ENCODE measurements at regions not wholly inside any gene's neighbourhood (a gene's known extent, or its start where the extent isn't known, plus 50 kb on each side); places are given as distances from the start of the nearest gene placed in this dataset.
"Not testable (repeated sequence)": the region's sequence is repeated elsewhere in the genome, so short reads cannot be mapped to it uniquely, and the experiment has no call there.

DNA sequence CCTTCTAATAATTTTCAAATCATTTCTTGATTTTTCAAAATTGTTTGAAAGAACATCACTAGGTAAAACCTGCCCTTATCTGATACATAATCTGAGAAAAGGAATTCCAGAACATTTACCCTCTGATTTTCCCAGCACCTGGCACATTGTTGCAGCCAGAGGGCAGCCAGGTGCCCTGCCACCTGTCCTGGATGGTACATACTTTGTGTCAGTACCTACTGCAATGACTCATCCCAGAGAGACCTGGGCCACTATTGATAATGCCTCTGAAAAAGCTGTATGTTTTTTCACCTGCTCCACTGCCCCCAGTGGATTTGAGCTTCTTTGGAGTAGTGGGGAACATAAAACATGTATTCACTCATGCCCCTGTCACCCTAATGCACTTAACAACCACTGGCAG lies 648.9 kb upstream of the GBE1 start:
- DNase-seq (ENCODE audit: low spot score): no peak

DNA sequence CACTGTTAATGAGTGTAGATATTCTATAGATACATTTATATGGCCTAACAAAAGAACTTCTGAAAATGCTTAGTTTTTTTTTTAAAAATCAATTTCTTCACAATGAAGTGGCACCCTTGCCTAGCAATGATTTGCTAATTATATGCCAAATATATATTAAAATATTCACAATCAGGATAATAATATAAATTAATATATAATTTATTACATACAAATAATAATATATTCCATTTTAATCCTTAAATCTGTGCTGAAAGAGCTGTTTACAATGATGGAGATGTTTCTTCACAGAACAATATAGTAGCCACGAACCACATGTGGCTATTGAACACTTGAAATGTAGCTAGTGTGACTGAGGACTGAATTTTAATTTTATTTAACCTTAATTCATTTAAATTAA lies 648.4 kb upstream of the GBE1 start:
- no peak for DNase-seq (ENCODE audit: low spot score)

DNA sequence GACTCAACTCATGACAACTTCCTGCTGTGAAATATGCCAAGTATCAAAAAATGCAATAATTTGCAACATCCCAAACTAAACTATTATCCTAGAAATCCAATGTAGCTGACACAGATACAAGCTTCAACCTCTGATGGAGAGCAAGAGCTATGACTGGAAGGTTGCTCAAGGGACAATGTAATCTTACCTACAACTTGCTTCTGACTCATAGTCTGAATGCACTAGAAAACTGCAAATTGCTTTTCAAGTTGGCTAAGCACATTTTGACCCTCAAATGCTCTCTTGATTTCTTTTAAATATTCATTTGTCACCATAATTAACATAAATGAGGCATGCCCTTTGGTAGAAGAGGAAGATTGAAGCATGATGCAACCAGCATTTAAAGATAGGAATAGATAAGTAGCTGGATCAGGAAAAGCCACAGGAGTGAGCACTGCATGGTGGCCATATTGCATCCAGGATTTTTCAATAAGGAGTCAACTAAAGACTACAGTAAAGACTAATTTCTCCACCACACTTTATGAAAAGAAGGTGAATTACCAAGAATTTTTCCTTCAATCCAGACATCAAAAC lies 630.8 kb upstream of the GBE1 start:
- DNase-seq (ENCODE audit: low spot score): no peak

DNA sequence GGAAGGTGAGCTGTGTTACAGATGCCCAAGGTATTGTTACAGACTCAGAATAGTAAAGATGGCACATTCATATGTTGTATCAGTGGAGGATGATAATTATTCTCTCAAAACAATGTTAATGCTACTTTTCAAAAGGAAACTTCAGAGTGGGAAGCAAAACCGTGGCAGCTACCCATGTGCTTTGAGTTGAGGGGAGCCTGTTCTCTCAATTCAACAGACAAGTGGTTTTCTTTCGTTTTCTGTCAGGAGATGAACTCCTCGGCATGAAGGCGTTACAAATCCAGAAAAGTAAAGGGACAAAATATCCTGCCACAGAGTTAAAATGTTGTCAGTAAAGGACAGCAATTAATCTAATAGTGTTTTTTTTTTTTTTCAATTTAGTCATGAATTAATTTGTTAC lies 629.4 kb upstream of the GBE1 start:
- DNase-seq (ENCODE audit: low spot score): no peak

DNA sequence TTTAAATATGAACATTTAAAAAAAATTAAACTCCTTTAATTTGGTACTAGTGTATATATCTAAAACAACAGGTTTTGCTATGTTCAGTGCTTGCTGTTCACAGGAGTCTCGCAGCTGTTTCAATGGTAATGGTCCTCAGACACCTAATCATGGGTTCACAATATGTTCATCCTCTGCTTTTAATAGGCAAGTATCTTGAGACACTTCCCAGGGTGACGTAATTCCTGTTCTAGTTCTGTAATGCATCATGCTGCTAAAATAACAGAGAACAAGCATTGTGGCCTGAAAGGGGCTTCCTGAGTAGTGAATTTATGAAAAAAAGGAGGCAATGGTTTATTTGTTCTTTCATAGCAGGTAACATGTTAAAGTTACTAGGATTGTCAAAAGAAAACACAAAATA lies 625.2 kb upstream of the GBE1 start:
- no peak for DNase-seq (ENCODE audit: low spot score)

DNA sequence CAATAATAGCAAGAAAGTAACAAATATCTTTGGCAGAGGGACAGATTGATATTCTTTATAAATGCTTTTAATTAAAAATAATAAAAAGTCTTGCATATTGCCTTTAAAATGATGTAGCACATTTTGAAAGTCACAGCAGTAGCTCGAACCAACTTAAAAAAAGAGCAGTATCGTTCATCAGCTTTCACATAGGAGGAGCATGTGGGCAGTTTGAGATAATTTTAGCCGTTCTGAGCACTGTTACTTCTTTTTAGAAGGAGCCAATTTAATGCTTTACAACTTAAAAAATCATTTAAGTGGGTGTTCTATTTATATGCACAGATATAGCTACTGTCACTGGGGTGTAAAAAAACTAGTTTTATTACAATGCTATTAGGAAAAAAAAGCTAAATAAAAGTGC lies 622.7 kb upstream of the GBE1 start:
- no peak for DNase-seq (ENCODE audit: low spot score)

DNA sequence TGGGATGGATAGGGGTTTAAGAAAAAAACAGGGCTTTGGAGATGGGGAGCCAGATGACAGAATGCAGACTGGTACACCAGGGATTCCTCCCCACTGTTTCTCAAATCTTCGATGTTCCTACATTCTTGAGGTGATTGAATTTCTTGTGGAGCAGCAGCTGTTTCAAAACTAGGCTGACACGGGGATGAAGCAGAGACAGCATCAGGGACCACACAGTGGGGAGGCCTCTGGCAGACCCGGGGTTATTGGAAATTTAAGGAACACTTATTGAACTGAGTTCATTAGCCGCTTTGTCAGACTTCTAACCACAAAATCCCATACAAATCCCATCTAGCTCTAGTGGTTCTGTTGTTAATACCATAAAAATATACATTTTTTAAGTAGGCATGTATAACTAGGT lies 621.4 kb upstream of the GBE1 start:
- DNase-seq (ENCODE audit: low spot score): no peak

DNA sequence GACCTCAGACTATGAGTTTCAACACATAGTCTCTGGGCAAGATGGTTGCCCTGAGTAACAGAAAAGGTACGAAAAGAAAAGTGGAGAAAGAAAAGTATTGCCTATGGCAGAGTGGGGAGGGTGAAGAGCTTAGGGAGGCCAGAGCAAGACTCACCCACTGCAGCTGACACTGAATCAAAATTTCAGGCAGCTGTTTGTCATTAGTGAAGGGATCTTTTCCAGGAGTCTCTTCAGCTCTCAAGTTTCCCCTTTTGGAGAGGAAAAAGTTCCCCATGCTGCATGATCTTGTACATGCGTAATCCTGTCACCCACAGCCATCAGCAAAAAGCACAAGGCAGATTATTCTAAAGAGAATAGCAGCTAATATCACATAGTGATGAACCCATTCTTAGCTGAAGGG lies 616.9 kb upstream of the GBE1 start:
- DNase-seq (ENCODE audit: low spot score): no peak

DNA sequence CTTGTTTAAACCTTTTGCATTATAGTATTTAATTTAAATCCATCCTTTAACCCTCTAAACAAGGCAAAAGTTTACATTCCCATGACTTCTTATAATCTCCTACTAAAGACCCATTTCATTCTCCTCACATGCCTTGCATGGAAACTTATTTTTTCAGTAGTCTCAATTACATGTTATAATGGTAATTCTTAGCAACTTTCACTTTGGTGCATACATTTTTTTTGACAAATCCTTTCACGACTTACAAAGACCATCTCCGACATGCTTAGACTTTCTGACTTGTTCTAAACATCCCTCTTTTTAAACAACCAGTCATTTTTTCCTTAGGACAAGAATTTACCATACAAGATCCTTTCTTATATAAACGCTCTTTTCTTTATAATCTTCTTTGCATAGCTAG lies 615.4 kb upstream of the GBE1 start:
- no peak for DNase-seq (ENCODE audit: low spot score)

DNA sequence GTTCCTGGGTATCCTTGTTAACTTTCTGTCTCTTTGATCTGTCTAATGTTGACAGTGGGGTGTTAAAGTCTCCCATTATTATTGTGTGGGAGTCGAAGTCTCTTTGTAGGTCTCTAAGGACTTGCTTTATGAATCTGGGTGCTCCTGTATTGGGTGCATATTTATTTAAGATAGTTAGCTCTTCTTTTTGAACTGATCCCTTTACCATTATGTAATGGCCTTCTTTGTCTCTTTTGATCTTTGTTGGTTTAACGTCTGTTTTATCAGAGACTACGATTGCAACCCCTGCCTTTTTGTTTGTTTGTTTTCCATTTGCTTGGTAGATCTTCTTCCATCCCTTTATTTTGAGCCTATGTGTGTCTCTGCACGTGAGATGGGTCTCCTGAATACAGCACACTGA lies 612.4 kb upstream of the GBE1 start:
- not testable (repeated sequence) for DNase-seq (ENCODE audit: low spot score)

DNA sequence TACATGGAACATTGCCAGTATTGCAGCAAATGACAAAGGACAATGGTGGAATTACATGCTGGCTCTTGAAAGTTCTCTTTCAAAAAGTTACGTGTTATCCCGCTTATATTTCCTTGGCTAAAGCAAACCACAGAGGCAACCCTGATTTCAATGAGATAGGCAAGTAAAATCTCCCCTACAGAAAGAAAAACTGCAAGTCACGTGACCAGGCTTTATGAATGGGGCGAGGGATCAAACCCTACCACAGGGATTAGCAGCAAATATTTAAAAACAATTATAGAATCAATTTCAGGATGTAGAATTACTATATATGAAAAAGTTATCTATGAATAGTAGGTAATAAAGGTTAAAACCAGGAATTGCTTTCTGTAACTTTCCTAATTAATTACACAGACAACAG lies 603.4 kb upstream of the GBE1 start:
- DNase-seq (ENCODE audit: low spot score): no peak

DNA sequence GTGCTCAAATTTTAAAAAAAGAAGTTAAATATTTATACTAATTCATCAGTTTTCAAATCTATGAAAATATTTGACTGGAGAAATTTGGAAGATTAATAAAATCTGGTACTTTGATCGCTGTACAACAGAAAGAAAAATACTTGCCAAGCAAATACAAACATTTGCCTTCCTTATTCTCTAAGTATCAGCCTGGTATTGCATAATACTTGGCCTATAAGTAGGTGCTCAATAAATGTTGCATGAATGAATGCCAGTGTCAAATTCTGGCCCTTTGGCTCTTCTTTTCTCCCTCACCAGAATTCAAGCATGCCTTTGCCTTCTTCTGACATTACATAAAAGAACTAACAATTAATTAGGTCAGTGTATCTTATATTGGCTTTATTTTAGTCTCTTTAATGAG lies 601.7 kb upstream of the GBE1 start:
- no peak for DNase-seq (ENCODE audit: low spot score)

DNA sequence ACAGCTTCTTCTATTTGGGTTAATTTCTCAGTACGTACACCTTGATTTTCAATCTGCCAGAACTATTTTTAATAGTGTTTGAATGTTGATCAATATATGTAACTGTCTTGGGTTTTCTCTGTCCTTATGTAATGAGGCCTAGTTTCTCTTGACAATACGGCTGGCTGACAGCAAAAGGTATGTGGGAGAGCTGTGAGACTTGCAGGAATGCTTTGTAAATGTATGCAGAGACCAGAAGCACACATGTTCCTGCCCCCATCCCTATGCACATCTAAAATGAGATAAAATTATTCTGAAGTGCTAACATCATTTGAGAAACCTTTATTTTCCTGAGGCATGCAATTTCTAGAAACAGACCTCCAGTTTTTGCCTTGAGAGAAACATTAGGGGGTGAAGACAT lies 593.8 kb upstream of the GBE1 start:
- no peak for DNase-seq (ENCODE audit: low spot score)

DNA sequence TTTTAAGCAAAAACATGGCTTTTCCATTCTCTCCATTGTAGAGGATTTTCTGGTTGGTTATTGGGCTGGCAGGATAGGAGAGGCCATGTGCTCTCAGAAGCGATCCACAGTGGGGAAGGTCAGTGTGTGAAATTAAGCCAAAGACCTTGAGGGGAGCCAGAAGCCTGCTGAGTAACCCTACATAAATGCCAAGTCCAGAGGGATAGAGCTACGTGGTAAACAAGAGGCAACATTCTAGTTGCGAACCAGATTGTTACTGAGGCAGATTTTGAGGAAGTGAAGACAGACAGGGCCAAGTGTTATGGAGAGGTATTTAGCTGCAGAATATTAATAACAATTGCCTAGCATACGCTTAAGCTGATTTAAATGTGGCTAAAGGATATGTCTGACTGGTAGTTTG lies 592.8 kb upstream of the GBE1 start:
- DNase-seq (ENCODE audit: low spot score): no peak

DNA sequence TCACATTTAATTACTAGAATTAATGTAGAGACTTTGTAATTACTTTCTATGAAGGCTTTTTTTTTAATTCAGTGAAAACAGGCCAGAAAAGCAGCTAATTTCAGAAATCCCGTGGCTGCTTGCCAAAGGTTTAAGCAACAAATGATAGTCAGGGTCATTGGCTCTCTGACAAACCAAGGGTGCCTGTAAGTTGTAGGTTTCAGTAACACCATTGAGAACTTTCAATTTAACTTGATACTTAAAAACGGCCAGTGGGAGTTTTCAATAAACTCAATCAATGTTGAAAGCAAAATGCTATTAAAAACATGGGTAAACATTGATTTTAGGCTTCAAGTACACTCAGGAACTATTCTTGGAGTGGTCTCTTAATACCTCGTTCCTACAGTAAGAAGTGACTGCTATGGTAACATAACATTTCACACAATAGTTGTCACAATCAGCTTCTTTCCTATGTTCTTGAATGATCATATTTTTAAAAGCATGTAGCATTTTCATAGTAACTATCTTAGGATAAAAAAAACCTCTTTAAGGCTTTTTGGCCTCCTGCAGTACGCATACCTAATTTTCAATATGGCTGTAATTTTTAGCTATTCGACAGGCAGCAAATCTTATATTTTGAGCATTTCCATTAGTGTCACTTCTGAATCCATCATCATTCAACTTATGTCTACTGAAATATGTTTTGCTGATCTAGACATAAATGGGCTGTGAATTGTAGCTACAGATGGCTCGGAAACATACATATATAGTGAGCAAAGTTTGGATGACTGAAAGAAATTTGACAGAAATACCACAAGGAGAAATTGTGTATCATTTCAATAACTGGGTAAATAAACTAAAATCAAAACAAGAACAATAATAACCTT lies 592.1 kb upstream of the GBE1 start:
- DNase-seq (ENCODE audit: low spot score): no peak

DNA sequence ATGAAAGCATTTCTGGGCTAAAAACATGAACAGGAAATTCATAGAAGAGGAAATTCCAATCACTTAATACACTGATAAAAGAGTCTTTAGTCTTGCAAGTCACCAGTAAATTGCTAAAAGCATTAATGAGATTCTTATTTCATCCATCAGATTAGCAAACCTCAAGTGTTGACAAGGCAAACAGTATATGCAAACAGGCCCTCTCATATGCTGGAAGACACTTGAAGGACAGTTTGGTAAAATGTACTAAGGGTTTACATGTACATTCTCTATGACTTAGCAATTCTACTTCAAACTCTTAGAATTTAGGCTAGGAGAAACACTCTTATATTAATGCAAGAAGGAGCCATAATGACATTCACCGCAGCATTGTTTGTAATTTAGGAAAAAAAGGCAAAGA lies 586.1 kb upstream of the GBE1 start:
- no peak for DNase-seq (ENCODE audit: low spot score)

DNA sequence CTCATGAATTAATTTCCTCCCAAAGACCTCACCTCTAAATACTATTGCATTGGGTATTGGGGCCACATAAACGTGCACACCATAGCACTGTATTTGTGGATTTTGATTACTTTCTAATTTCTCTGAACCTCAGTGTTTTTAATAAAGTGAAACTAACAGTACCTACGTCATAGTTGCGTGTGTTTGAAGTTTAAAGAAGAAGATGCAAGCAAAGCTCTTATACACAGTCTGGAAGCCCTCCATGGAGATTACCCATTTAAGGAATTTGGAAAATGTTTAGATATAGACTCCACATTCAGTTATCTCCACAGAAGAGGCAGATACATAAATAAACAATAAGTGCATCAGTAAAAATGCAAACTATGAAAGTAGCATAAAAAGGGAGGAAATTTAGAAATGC lies 581.1 kb upstream of the GBE1 start:
- DNase-seq (ENCODE audit: low spot score): no peak

DNA sequence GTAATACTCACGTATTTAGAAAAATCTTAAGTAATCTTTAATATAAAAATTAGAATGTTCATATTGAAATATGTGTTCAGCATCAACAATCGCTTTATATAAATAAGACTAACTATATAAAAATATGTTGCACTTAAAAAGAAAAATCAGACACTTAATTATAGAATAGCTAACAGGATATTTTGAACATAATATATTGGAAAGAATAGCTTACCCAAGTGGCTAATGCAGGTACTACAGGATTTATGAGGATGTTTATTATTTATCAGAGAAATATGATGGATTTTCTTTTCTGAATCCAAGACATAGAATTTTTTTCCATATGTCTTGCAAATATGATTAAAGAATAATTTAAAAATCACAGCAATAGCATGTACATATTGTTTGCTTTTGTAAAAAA lies 567.9 kb upstream of the GBE1 start:
- no peak for DNase-seq (ENCODE audit: low spot score)

DNA sequence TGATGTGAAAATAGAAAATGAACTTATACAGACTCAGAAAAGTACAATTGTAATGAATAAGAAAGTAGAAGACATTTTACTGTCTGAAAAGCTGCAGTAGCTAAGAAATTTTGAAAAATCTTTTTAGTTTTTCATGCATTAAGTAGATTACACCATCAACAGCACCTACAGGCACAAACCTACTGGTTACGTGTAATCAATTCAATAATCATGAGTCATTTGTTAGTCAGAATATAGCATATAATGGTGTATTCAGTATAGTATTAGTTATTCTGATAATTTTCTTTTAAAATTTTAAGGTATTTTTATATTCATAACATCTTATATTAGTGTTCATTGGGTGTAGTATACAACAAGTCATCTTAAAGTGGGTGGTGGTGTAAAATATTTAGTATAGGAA lies 550.5 kb upstream of the GBE1 start:
- no peak for DNase-seq (ENCODE audit: low spot score)

DNA sequence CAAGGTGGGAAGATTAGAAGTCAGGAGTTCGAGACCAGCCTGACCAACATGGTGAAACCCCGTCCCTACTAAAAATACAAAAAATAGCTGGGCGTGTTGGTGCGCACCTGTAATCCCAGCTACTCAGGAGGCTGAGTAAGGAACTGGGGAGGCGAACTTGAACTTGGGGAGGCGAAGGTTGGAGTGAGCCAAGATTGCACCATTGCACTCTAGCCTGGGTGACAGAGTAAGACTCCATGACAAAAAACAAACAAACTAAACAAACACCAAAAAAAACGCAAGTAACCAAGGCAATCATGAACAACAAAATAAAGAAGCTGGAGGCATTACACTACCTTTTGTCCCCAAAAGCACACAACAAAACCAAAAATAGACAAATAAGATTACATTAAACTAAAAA lies 547.3 kb upstream of the GBE1 start:
- DNase-seq (ENCODE audit: low spot score): no peak

DNA sequence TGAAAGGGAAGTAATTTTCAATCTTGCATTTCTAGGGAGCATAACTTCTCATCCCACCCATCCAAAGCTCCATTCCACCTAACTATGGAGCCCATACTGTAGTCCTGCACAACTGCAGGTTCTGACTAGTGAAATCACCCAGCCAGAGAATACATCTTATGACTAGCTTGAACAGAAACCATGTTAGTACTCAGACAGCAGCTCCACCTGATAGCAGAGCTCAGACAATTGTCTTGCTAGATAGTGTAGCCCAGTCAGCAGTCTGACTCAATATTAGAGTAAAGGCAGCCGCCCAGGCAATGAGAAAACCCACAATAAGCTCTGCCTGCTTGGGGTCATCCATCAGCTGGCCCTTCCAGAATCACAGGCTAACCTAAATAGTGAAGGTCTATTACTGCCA lies 544.7 kb upstream of the GBE1 start:
- DNase-seq (ENCODE audit: low spot score): no peak

DNA sequence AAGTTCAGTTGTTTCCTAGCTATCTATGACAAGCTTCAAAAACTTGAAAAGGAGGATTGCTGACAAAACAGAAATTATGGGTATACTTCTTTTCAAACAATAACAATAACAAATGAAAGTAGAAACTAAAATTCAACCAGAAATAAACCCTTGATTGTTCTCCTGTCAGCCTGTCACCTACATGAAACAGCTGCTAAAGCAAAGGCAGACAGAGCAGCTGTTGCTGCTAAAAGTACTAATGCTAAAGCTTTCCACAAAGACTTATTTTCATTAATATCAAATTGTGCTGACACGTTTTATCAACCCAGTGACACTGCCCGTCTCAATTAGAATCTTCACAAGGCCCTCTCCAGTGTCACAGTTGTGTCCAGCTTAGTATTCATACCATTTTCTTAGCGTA lies 533.2 kb upstream of the GBE1 start:
- DNase-seq (ENCODE audit: low spot score): no peak

DNA sequence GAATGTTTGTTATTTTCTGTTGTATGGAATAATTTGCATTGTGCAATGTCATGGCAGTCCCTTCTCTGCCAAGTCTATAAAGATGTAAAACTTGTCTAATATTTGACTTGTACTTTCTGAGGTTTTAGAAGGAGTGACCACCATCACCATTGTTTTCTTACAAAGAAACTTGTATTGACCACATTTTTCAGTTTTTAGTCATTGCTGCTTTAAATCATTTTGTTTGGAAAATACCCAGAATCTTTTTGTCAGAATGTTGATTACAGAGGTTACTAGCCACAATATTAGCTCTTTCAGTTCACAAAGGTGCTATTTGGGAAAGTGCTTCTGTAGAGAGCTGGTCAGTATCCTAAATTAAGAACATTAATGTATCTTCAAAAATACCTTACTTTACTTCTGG lies 532.4 kb upstream of the GBE1 start:
- no peak for DNase-seq (ENCODE audit: low spot score)

DNA sequence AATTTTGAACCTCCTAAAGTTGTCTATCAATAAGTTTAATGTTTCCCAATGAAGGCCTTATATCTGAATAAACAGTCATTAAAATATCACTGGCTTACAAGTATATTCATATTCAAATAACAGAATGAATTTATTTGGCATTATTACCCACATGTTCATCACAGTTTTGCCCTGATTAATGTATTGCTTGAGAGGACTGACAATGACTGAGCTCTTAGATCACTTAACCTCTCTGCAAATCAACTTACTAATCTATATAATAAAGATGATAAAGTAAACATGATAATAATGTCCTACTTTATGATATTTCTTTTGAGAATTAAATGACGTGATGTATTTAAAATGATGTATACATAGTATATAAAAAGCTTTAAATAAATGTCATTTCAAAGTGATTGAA lies 532.0 kb upstream of the GBE1 start:
- no peak for DNase-seq (ENCODE audit: low spot score)

Measured in HT-29 (cell line).